HEK293 (cell line): ENCODE measurements at regions not wholly inside any gene's neighbourhood (a gene's known extent, or its start where the extent isn't known, plus 50 kb on each side); places are given as distances from the start of the nearest gene placed in this dataset.

Experiments
- CTCF ChIA-PET: fragments of 350-600 bp; formaldehyde crosslinking; extraction: SDS; loops from one replicate; lab custom pipeline; 2021; ENCODE audit warnings: antibody characterized with exemption; lab: Yijun Ruan, JAX
- POLR2A ChIA-PET: fragments of 300-600 bp; formaldehyde crosslinking; extraction: SDS; loops from one replicate; lab custom pipeline; 2020; ENCODE audit warnings: antibody characterized with exemption, inconsistent platforms; lab: Yijun Ruan, JAX
- H3K27ac ChIP-seq: fragments of 200-500 bp; sonication (Bioruptor generic); 2 replicates; pipeline ENCODE4 v1.5.1; 2014; ENCODE audit warnings: low read depth, low read length, control low read depth, inconsistent platforms; ENCODE audit errors: extremely low read depth
- H3K36me3 ChIP-seq, 2 experiments: fragments of 200-500 bp in 1 of 2; sonication (Bioruptor generic) in 1 of 2; 1 replicate in 1 of 2; 2 replicates in 1 of 2; pipeline ENCODE4 v1.5.1; 2014 to 2017; ENCODE audit warnings: inconsistent platforms in 2 of 2, low read length in 2 of 2; ENCODE audit not compliant: control insufficient read depth in 2 of 2, insufficient read depth in 1 of 2
- H3K4me1 ChIP-seq: fragments of 200-500 bp; sonication (Bioruptor generic); 2 replicates; pipeline ENCODE4 v1.5.1; 2014; ENCODE audit warnings: mild to moderate bottlenecking, low read length, inconsistent platforms; ENCODE audit not compliant: control insufficient read depth, insufficient read depth
- H3K4me3 ChIP-seq: 2 replicates; pipeline ENCODE4 v1.5.1; 2011; ENCODE audit warnings: low read depth, mild to moderate bottlenecking, control low read depth, low read length, moderate library complexity
- H3K9me3 ChIP-seq: fragments of 200-500 bp; sonication (Bioruptor generic); 2 replicates; pipeline ENCODE4 v1.5.1; 2014; ENCODE audit warnings: low read depth, low read length, inconsistent platforms; ENCODE audit not compliant: control insufficient read depth, insufficient read depth
- EGR2 ChIP-seq: fragments of 450-650 bp; formaldehyde crosslinking; IDR thresholded peaks from 2 replicates; pipeline ENCODE4 v1.5.1; 2016; ENCODE audit warnings: low read depth, missing biosample characterization, missing genetic modification characterization
- REST ChIP-seq: fragments of 450-650 bp; formaldehyde crosslinking; IDR thresholded peaks from 2 replicates; pipeline ENCODE4 v1.5.1; 2016; ENCODE audit warnings: missing biosample characterization, missing genetic modification characterization
- ZNF16 ChIP-seq: fragments of 450-650 bp; formaldehyde crosslinking; IDR thresholded peaks from 2 replicates; pipeline ENCODE4 v1.5.1; 2016; ENCODE audit warnings: low read depth, missing biosample characterization, missing genetic modification characterization
- ZNF248 ChIP-seq: fragments of 450-650 bp; formaldehyde crosslinking; IDR thresholded peaks from 2 replicates; pipeline ENCODE4 v1.5.1; 2017; ENCODE audit warnings: missing biosample characterization, missing genetic modification characterization
- ZNF280C ChIP-seq: fragments of 450-650 bp; formaldehyde crosslinking; IDR thresholded peaks from 2 replicates; pipeline ENCODE4 v1.5.1; 2016; ENCODE audit warnings: missing biosample characterization, missing genetic modification characterization
- ZNF302 ChIP-seq: fragments of 450-650 bp; formaldehyde crosslinking; IDR thresholded peaks from 2 replicates; pipeline ENCODE4 v1.5.1; 2016; ENCODE audit warnings: missing biosample characterization, missing genetic modification characterization, low read depth
- ZNF518A ChIP-seq: fragments of 450-650 bp; formaldehyde crosslinking; conservative IDR thresholded peaks from 2 replicates; pipeline ENCODE4 v1.5.1; 2016; ENCODE audit warnings: low read depth, missing biosample characterization, missing genetic modification characterization
- ZNF544 ChIP-seq: fragments of 450-650 bp; formaldehyde crosslinking; IDR thresholded peaks from 2 replicates; pipeline ENCODE4 v1.5.0; 2017; ENCODE audit warnings: missing biosample characterization, missing genetic modification characterization
- TF ChIP-seq, protein P1 (sequence below): fragments of 450-650 bp; formaldehyde crosslinking; IDR thresholded peaks from 2 replicates; pipeline ENCODE4 v1.5.1; 2016; ENCODE audit warnings: missing biosample characterization, missing genetic modification characterization
- TF ChIP-seq, protein P2 (sequence below): fragments of 450-650 bp; formaldehyde crosslinking; IDR thresholded peaks from 2 replicates; pipeline ENCODE4 v1.5.1; 2016; ENCODE audit warnings: missing biosample characterization, missing genetic modification characterization, borderline replicate concordance

GRCh38 chr4:56127716-56128115 lies 179.0 kb downstream of the CEP135 start:
- TF ChIP-seq, protein P1, sequence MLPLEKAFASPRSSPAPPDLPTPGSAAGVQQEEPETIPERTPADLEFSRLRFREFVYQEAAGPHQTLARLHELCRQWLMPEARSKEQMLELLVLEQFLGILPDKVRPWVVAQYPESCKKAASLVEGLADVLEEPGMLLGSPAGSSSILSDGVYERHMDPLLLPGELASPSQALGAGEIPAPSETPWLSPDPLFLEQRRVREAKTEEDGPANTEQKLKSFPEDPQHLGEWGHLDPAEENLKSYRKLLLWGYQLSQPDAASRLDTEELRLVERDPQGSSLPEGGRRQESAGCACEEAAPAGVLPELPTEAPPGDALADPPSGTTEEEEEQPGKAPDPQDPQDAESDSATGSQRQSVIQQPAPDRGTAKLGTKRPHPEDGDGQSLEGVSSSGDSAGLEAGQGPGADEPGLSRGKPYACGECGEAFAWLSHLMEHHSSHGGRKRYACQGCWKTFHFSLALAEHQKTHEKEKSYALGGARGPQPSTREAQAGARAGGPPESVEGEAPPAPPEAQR: no peak
- H3K27ac ChIP-seq: no peak overlapping the region
- CTCF ChIA-PET: no interaction called here
- H3K9me3 ChIP-seq: no peaks in the 10 kb centered on the region
- H3K4me3 ChIP-seq: no peak overlapping the region
- no peaks in the 10 kb centered on the region for H3K36me3 ChIP-seq
- POLR2A ChIA-PET: no interaction called here
- no peaks in the 10 kb centered on the region for H3K4me1 ChIP-seq

DNA sequence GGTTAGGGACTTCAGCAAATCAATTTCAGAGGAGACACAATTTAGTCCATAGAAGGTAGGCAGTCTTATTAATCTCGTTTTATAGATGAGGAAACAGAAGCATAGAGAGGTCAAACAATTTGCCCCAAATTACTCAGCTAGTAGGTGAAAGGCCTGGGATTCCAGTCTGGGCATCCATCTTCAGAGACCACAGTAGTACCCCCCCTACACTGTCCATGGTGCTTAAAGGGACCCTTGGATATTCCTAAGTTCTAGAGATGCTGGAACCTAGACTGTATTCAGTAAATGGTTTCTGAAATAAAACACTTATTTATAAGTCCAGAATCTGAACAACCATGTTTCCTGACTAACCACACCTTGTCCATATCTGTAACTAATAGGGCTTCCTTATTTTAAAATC lies 174.8 kb downstream of the CEP135 start:
- ChIA-PET CTCF (no interaction called here), POLR2A (no interaction called here)
- H3K36me3 ChIP-seq: no peaks in the 10 kb centered on the region
- H3K27ac ChIP-seq: no peak overlapping the region
- no peaks in the 10 kb centered on the region for H3K4me1 ChIP-seq
- no peak overlapping the region for H3K4me3 ChIP-seq
- H3K9me3 ChIP-seq: no peaks in the 10 kb centered on the region
- TF ChIP-seq REST (tag by site-specific recombination): peak; percentile 80
- no peak for TF ChIP-seq EGR2 (tag by site-specific recombination)

DNA sequence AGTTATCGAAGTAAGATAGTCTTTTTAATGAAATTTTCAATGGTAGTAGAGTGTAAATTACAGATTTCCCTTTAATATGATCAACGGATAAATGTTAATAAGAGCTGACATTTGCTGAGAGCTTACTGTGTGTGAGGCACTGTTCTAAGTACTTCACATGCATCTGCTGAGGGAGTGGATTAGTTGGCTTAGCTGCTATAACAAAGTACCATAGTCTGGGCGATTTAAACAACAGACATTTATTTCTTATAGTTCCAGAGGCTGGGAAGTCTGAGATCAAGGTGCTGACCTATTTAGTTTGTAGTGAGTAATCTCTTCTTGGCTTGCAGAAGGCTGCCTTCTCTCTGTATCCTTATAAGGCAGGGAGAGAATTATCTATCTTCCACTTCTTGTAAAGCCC lies 174.3 kb downstream of the CEP135 start:
- TF ChIP-seq ZNF280C (tag by site-specific recombination): no peak
- TF ChIP-seq, protein P2, sequence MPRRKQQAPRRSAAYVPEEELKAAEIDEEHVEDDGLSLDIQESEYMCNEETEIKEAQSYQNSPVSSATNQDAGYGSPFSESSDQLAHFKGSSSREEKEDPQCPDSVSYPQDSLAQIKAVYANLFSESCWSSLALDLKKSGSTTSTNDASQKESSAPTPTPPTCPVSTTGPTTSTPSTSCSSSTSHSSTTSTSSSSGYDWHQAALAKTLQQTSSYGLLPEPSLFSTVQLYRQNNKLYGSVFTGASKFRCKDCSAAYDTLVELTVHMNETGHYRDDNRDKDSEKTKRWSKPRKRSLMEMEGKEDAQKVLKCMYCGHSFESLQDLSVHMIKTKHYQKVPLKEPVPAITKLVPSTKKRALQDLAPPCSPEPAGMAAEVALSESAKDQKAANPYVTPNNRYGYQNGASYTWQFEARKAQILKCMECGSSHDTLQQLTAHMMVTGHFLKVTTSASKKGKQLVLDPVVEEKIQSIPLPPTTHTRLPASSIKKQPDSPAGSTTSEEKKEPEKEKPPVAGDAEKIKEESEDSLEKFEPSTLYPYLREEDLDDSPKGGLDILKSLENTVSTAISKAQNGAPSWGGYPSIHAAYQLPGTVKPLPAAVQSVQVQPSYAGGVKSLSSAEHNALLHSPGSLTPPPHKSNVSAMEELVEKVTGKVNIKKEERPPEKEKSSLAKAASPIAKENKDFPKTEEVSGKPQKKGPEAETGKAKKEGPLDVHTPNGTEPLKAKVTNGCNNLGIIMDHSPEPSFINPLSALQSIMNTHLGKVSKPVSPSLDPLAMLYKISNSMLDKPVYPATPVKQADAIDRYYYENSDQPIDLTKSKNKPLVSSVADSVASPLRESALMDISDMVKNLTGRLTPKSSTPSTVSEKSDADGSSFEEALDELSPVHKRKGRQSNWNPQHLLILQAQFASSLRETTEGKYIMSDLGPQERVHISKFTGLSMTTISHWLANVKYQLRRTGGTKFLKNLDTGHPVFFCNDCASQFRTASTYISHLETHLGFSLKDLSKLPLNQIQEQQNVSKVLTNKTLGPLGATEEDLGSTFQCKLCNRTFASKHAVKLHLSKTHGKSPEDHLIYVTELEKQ (tag by site-specific recombination): no peak
- ChIA-PET POLR2A (no interaction called here), CTCF (interaction anchor here (0.7 to 1.0 kb wide), 2 partner anchors 10 to 176 kb away, joined by 3 read pairs; no protein-coding TSS in a partner anchor)
- H3K9me3 ChIP-seq: no peaks in the 10 kb centered on the region
- H3K36me3 ChIP-seq: no peaks in the 10 kb centered on the region
- no peak overlapping the region for H3K4me3 ChIP-seq
- no peaks in the 10 kb centered on the region for H3K4me1 ChIP-seq
- H3K27ac ChIP-seq: no peak overlapping the region

DNA sequence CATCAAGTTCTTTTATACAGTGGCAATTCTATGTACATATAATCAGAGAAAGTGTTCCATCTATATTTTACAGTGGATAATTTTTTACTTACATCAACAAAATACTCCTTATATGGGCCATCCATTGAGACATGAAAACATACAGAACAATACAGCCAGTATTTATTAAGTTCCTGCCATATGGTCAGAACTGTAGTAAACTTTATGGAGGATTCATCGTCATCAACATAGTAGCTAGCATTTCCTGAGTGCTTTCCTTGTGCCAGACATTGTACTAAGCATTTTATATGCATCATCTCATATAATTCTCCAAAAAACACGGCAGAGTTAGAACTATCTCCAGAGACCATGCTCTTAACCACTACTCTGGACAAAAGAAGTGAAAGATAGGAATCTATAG lies 170.1 kb downstream of the CEP135 start:
- H3K27ac ChIP-seq: no peak overlapping the region
- CTCF ChIA-PET: no interaction called here
- POLR2A ChIA-PET: no interaction called here
- TF ChIP-seq ZNF16 (tag by site-specific recombination) (no peak), ZNF544 (no peak), ZNF248 (tag by site-specific recombination) (no peak), ZNF518A (tag by site-specific recombination) (no peak), ZNF302 (no peak)

More for the DNA sequence above, 170.1 kb downstream of the CEP135 start:
- no peaks in the 10 kb centered on the region for H3K9me3 ChIP-seq
- no peaks in the 10 kb centered on the region for H3K4me1 ChIP-seq
- H3K4me3 ChIP-seq: no peak overlapping the region
- no peaks in the 10 kb centered on the region for H3K36me3 ChIP-seq
